ENCODE measurements at regions not wholly inside any gene's neighbourhood (a gene's known extent, or its start where the extent isn't known, plus 50 kb on each side); places are given as distances from the start of the nearest gene placed in this dataset.

GRCh38 chr7:27464970-27465369 is 197.7 kb downstream of the HIBADH start:
- DNase-seq, result no peak

- no peak for DNase-seq
These were observed 196.0 kb downstream of the HIBADH start for GRCh38 chr7:27466703-27467102.

GRCh38 chr7:27472043-27472442 is 190.6 kb downstream of the HIBADH start:
- DNase-seq, result no peak
